ENCODE measurements at regions not wholly inside any gene's neighbourhood (a gene's known extent, or its start where the extent isn't known, plus 50 kb on each side); places are given as distances from the start of the nearest gene placed in this dataset.
"Not testable (repeated sequence)": the region's sequence is repeated elsewhere in the genome, so short reads cannot be mapped to it uniquely, and the experiment has no call there.

- H3K27ac ChIP-seq; H3K4me1 ChIP-seq; H3K36me3 ChIP-seq; H3K27me3 ChIP-seq; ATAC-seq (ENCODE audit: low FRiP score in 2 of 2); H3K4me3 ChIP-seq; H3K9me3 ChIP-seq; DNase-seq: not testable (repeated sequence)
- 88 to 89% methylated on average over 3 of the region's 3 CpGs for WGBS, 2 donors
Observed at GRCh38 chr5:62240494-62240893, 65.5 kb upstream of the KIF2A start.

GRCh38 chr5:62242000-62242399, 64.0 kb upstream of the KIF2A start:
- DNase-seq; ATAC-seq (ENCODE audit: low FRiP score in 2 of 2); H3K27me3 ChIP-seq; H3K27ac ChIP-seq; H3K4me1 ChIP-seq; H3K4me3 ChIP-seq; H3K9me3 ChIP-seq; H3K36me3 ChIP-seq: not testable (repeated sequence)
- 89 to 90% methylated on average over 5 of the region's 5 CpGs for whole genome bisulfite sequencing, 2 donors

- not testable (repeated sequence) for H3K27me3 ChIP-seq; H3K27ac ChIP-seq; DNase-seq; H3K4me1 ChIP-seq; H3K4me3 ChIP-seq; H3K9me3 ChIP-seq; ATAC-seq (ENCODE audit: low FRiP score in 2 of 2); H3K36me3 ChIP-seq
- WGBS, 2 donors: 95 to 98% methylated on average over 2 of the region's 2 CpGs
Observed at GRCh38 chr5:62243046-62243445, 63.0 kb upstream of the KIF2A start.

GRCh38 chr5:62248192-62248591, 57.8 kb upstream of the KIF2A start:
- not testable (repeated sequence) for H3K4me3 ChIP-seq; ATAC-seq (ENCODE audit: low FRiP score in 2 of 2); H3K9me3 ChIP-seq; H3K4me1 ChIP-seq; H3K27ac ChIP-seq; H3K27me3 ChIP-seq; H3K36me3 ChIP-seq
- WGBS, 2 donors: 89 to 94% methylated on average over 6 of the region's 6 CpGs
- DNase-seq: peak in 1 of 2 donors; percentile 24

- not testable (repeated sequence) for H3K9me3 ChIP-seq; H3K36me3 ChIP-seq; H3K27me3 ChIP-seq; H3K4me1 ChIP-seq; ATAC-seq (ENCODE audit: low FRiP score in 2 of 2); H3K4me3 ChIP-seq; H3K27ac ChIP-seq; DNase-seq
- 77 to 82% methylated on average over 3 of the region's 3 CpGs for WGBS, 2 donors
Observed at GRCh38 chr5:62250085-62250484, 55.9 kb upstream of the KIF2A start.

- not testable (repeated sequence) for H3K4me3 ChIP-seq; H3K27me3 ChIP-seq; H3K36me3 ChIP-seq; DNase-seq; ATAC-seq (ENCODE audit: low FRiP score in 2 of 2); H3K4me1 ChIP-seq; H3K27ac ChIP-seq; H3K9me3 ChIP-seq
- 90 to 93% methylated on average over 4 of the region's 4 CpGs for WGBS, 2 donors
Observed at GRCh38 chr5:62250919-62251318, 55.1 kb upstream of the KIF2A start.

GRCh38 chr5:62252519-62252918, 53.5 kb upstream of the KIF2A start:
- not testable (repeated sequence) for H3K36me3 ChIP-seq; ATAC-seq (ENCODE audit: low FRiP score in 2 of 2)
- whole genome bisulfite sequencing, 2 donors: 93 to 100% methylated on average over 2 of the region's 2 CpGs

GRCh38 chr5:62255551-62255950, 50.5 kb upstream of the KIF2A start:
- not testable (repeated sequence) for H3K4me1 ChIP-seq, H3K9me3 ChIP-seq, DNase-seq, H3K27ac ChIP-seq, H3K27me3 ChIP-seq, H3K4me3 ChIP-seq, H3K36me3 ChIP-seq
- 97 to 100% methylated on average over 1 of the region's 1 CpG for WGBS, 2 donors
- ATAC-seq (ENCODE audit: low FRiP score in 2 of 2): peak in 1 of 2 donors; percentile 55

More at GRCh38 chr5:62252519-62252918, 53.5 kb upstream of the KIF2A start:
- not testable (repeated sequence) for H3K9me3 ChIP-seq, DNase-seq, H3K27ac ChIP-seq, H3K4me3 ChIP-seq, H3K27me3 ChIP-seq, H3K4me1 ChIP-seq

GRCh38 chr5:62256161-62257019, 49.6 kb upstream of the KIF2A start:
- Histone ChIP-seq H3K4me1 (peaks cover 0 to 7% (median 0%) of the 10 kb centered on the region in 4 donors), H3K27ac (no peak overlapping the region), H3K4me3 (no peak overlapping the region), H3K9me3 (no peaks in the 10 kb centered on the region), H3K27me3 (no peaks in the 10 kb centered on the region), H3K36me3 (no peaks in the 10 kb centered on the region)
- DNase-seq (no peak), ATAC-seq (ENCODE audit: low FRiP score in 2 of 2) (no peak)
- TF ChIP-seq EP300 (IDR thresholded peaks at IDR 0.05): no peak
- WGBS, 2 donors: 20 to 24% methylated on average over 8 of the region's 8 CpGs

Small RNAs in the stretch of these regions (small RNA-seq; reads per million reads assigned to genes)
- gene RN7SKP157: 0 reads per million in 4 donors
- 0 reads per million in 4 donors for gene RNU6-913P
